ENCODE measurements at regions not wholly inside any gene's neighbourhood (a gene's known extent, or its start where the extent isn't known, plus 50 kb on each side); places are given as distances from the start of the nearest gene placed in this dataset.

DNA sequence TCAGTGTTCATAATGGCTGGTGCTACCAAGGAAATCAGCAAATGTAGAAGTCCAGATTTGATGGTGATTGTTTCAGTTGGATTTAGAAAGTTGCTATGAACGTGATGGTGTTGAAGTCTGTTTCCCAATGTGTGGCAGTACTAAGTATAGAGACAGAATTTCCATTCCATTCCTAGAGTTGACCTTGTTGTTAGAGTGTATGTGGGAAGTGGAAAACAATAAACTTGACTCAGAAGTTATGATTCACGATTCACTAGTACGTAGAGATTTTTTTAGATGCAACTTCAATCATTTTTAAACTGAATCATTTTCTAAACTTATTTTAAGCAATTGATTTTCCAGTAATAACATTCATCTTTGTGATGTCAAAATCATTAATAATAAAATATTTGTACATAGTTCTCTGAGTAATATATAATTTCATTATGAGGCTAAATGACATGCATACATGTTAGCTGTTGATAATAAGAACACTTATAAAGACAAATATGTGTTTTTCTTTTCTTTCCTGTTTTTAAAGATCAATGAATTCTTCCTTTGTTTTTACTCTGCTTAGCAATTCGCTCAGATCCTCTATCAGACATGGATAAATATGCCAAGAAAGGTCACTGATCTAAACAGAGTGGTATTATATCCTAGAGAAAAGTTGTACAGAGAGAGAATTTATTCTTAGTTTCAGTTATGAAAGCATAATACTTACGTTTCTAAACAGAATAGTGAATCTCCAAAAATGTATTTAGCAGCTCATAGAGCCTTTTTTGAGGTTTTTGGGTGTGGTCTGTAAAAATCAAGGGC is 108.8 kb upstream of the GPR149 start:
- DNase-seq: no peak

DNA sequence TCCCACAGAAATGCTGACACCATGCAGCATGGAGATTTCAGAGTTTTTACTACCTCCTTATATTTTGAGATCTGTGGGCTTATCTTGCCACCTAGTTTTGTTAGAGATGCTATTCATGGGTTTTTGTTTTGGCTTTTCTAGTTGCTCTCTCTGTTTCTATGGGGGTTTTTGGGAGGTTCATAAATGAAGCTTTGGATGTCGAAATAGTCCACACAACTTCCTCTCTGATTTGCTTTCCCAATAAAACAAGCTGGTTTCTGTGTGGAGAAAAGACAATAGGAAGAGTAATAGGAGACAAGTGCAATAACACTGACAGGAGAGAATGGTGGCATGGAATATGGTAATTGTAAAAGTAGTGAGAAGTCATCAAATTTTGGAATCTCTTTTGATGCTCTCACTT is 106.8 kb upstream of the GPR149 start:
- DNase-seq: no peak

DNA sequence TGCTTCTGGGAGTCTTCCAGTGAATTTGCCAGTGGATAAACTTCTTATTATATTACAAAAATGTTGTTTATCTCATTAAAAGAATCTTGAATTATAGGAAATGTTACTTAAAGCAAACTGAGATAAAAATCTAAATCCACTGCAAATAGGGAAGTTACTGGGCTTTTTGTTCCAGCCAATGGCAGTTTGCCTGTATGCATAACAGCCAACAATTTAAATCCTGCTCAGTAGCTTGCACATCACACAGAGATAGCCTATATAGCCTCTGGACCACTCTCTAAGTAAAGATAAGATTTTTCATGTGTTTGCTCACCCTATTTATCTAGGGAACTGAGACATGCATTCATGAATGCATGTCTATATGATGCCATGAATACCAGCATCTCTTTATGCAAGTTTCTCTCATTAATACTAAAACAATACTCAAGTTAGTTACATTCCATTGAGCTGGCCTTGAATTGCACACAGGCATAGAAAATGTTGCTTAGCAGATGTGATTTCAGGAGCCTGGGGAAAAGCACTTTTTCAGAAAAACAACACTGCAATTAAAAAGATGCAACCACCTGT is 92.1 kb upstream of the GPR149 start:
- DNase-seq: no peak

GRCh38 chr3:154517404-154517803 is 87.4 kb upstream of the GPR149 start:
- no peak for DNase-seq

GRCh38 chr3:154515921-154516320 is 85.9 kb upstream of the GPR149 start:
- DNase-seq: no peak

GRCh38 chr3:154510780-154511179 is 80.8 kb upstream of the GPR149 start:
- DNase-seq: no peak

DNA sequence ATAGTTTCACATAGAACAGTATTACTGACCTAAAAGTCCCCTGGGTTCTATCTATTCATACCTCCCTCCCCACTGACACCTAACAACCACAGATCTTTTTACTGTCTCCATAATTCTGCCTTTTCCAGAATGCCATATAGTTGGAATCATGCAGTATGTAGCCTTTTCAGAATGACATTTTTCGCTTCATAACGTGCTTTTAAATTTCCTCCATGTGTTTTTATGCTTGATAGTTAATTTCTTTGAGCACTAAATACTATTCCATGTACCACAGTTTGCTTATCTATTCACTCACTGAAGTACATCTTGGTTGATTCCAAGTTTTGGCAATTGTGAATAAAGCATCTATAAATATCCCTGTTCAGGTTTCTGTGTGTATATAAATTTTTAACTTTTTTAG is 77.7 kb upstream of the GPR149 start:
- no peak for DNase-seq

DNA sequence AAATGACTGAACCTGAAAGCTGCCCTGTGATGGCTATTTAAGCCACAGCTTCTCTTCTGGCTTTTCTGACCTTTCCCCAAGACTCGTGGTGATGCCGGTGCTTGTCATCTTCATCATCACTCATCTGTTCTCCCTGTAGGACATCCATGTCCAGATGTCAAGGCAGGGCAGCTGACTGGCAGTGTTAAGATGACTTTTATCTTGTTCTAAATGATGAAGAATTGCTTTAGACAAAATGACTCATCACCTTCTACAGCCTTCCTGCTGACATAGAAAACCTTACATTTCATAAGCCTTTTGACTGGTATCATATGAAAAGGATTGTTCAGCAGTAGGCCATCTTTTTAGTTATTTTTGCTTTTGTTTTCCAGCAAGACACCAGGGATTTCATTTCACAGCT is 67.0 kb upstream of the GPR149 start:
- no peak for DNase-seq

DNA sequence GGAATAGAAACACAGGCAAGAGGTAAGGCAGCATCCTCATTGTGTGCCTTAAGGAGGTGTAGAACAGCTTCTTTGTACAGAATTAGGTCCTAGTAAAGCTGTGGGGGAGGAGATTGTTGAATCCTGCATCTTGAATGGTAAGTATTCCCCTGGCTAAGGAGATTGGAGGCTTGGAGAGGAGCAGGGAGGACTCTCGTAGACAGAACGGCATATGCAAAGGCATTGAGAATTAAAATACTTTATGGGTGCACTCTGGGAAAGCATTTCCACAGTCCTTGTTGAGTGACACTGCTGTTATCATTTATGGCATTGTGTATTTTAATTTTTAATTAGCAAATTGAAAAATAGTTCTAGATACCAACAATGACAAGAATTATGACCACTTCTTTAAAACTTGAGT is 66.5 kb upstream of the GPR149 start:
- no peak for DNase-seq

DNA sequence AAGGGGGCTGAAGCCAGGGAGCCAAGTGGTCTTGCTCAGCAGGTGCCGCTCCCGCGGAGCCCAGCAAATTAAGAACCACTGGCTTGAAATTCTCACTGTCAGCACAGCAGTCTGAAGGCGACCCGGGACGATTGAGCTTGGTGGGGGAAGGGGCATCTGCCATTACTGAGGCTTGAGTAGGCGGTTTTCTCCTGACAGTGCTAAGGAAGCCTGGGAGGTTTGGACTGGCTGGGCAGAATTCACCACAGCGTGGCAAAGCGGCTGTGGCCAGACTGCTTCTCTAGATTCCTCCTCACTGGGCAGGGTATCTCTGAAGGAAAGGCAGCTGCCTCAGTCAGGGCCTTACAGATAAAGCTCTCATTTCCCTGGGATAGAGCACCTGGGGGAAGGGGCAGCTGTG is 57.0 kb upstream of the GPR149 start:
- no peak for DNase-seq

- DNase-seq: no peak
These were observed 52.5 kb upstream of the GPR149 start for GRCh38 chr3:154482507-154482906.

DNA sequence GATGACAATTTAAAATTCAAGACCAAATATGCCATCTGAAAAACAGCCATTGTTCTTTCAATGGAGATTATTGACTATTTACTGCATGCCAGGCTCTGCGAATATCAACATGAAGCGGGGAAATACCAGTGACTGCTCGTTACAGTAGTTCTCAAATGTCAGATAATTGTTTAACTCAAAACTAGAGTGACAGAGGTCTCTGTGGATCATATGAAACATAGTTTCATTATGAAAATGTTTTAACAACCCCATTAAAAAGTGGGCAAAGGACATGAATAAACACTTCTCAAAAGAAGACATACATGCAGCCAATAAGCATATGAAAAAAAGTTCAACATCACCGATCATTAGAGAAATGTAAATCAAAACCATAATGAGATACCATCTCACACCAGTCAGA is 50.0 kb upstream of the GPR149 start:
- DNase-seq: no peak
